ENCODE measurements at regions not wholly inside any gene's neighbourhood (a gene's known extent, or its start where the extent isn't known, plus 50 kb on each side); places are given as distances from the start of the nearest gene placed in this dataset.

GRCh38 chr11:104704888-104705287 lies 193.4 kb downstream of the CASP12 start:
- no peak for TF ChIP-seq CTCF (IDR thresholded peaks at IDR 0.05)
- TF ChIP-seq POLR2A (IDR thresholded peaks at IDR 0.05): no peak
